Heart left ventricle (tissue), 16 donors: ENCODE measurements at regions not wholly inside any gene's neighbourhood (a gene's known extent, or its start where the extent isn't known, plus 50 kb on each side); places are given as distances from the start of the nearest gene placed in this dataset.

ENCODE experiments used
- ATAC-seq, 4 donors: fragments of 200-7000 bp; cut with Tn5 transposase; one replicate each; pipeline ENCODE4 v1.9.1; 2020 to 2022; ENCODE audit warnings: moderate library complexity in 4 of 4, mild to moderate bottlenecking in 3 of 4, moderate number of reproducible peaks in 1 of 4
- DNase-seq, 5 donors: peaks; one replicate each; pipeline ENCODE4 v3.0.0-alpha.2; 2020
- H3K27ac ChIP-seq, 12 donors: fragments of 200-600 bp; sonication (generic) in 4 of 12; one replicate each; pipeline versions ENCODE4 v1.5.0 to v1.8.0; 2016 to 2022; ENCODE audit warnings: mild to moderate bottlenecking in 2 of 12
- H3K27me3 ChIP-seq, 9 donors: fragments of 200-600 bp; sonication (generic) in 2 of 9; one replicate each; pipeline versions ENCODE4 v1.5.1 to v1.8.0; 2016 to 2022; ENCODE audit warnings: mild to moderate bottlenecking in 3 of 9
- H3K36me3 ChIP-seq, 9 donors: fragments of 200-600 bp; sonication (generic) in 2 of 9; one replicate each; pipeline versions ENCODE4 v1.5.0 to v1.8.0; 2018 to 2022; ENCODE audit warnings: mild to moderate bottlenecking in 2 of 9
- H3K4me1 ChIP-seq, 12 donors: fragments of 200-600 bp; sonication (generic) in 4 of 12; one replicate each; pipeline versions ENCODE4 v1.5.0 to v1.8.0; 2016 to 2022; ENCODE audit warnings: mild to moderate bottlenecking in 3 of 12
- H3K4me3 ChIP-seq, 12 donors: fragments of 200-600 bp; sonication (generic) in 4 of 12; one replicate each; pipeline versions ENCODE4 v1.5.0 to v1.8.0; 2017 to 2022; ENCODE audit warnings: mild to moderate bottlenecking in 9 of 12, moderate library complexity in 4 of 12
- H3K9me3 ChIP-seq, 12 donors: fragments of 200-600 bp; sonication (generic) in 4 of 12; one replicate each; pipeline versions ENCODE4 v1.5.0 to v1.8.0; 2016 to 2022; ENCODE audit warnings: mild to moderate bottlenecking in 1 of 12
- CTCF ChIP-seq, 12 donors: fragments of 200-600 bp; sonication (generic) in 4 of 12; IDR thresholded peaks; one replicate each; pipeline versions ENCODE4 v1.5.0 to v1.8.0; 2018 to 2022; ENCODE audit warnings: antibody characterized with exemption in 12 of 12, mild to moderate bottlenecking in 5 of 12
- POLR2A ChIP-seq, 2 donors: fragments of 450-650 bp; IDR thresholded peaks; one replicate each; pipeline ENCODE4 v1.6.1; 2017; ENCODE audit warnings: antibody characterized with exemption in 2 of 2, mild to moderate bottlenecking in 2 of 2, moderate library complexity in 2 of 2
- WGBS, 4 donors: extraction: QIAGEN DNeasy Blood & Tissue Kit in 2 of 4; methylation state at CpG; one replicate each; pipeline versions ENCODE4 v1.1.5 to v1.1.7; 2013 to 2018; 5-methylcytosine and 5-hydroxymethylcytosine counted together
- intact Hi-C, 10 donors: fragments of 100-400 bp; cut with DNase I; formaldehyde crosslinking; loops; one replicate each; pipeline versions ENCODE4 v1.11.1 to v1.14.2; 2022
- donor health status: ischemic (EF 13 %, LVEDD 7.1; RV severe dilation, severe dysfunction).
- donor health status: healthy with polysubstance abuse.
- donor health status: DM: no; HTN: yes; CAD: no.
- donor health status: DM: no; HTN: no; CAD: no.
- donor health status: ischemic (EF 25% LVEDD 6.9; RV normal size, moderate dysfunction).
- donor health status: ischemic (EF 25% LVEDD 5.7; RV mildly dilated, moderate dysfunction).
- donor health status: healthy.
- donor health status: DM: yes; HTN: yes; CAD: no.
- donor health status: ischemic (EF 35%, LVEDD 5.7; RV mildly dilated, moderate dysfunction).
- donor health status: nonischemic (EF 11% LVEDD 7.7; RV severe dilation, severe dysfunction).
- donor health status: DM: yes; HTN: yes; CAD: no.
- donor health status: PGD.
- donor health status: ischemic (EF 29% LVEDD 5.4; RV normal size, mild dysfunction).
- donor health status: nonischemic (EF 23%, LVEDD 6.1; RV moderate dilation, normal function).

- intact Hi-C loops: no loop called here
- peaks cover 0 to 29% (median 10%) of the 10 kb centered on the region in 12 donors for H3K4me1 ChIP-seq
- DNase-seq: no peak
- H3K9me3 ChIP-seq: peaks cover 0 to 18% (median 2%) of the 10 kb centered on the region in 12 donors
- peaks cover 0 to 8% (median 2%) of the 10 kb centered on the region in 9 donors for H3K27me3 ChIP-seq
- H3K4me3 ChIP-seq: no peak overlapping the region
- no peaks in the 10 kb centered on the region for H3K36me3 ChIP-seq
- no peak for ATAC-seq
- no peak overlapping the region for H3K27ac ChIP-seq
- WGBS, 4 donors: 91 to 93% (median 92%) methylated on average over 22 of the region's 22 CpGs
- TF ChIP-seq CTCF (IDR thresholded peaks at IDR 0.05) (no peak), POLR2A (IDR thresholded peaks at IDR 0.05) (no peak)
These were observed 64.6 kb downstream of the CPN2 start for GRCh38 chr3:194286375-194287146.

- WGBS, 4 donors: 95 to 98% (median 97%) methylated on average over 3 of the region's 3 CpGs
- no peak overlapping the region for H3K4me3 ChIP-seq
- ATAC-seq: no peak
- intact Hi-C loops: no loop called here
- H3K27ac ChIP-seq: no peak overlapping the region
- DNase-seq: no peak
- H3K4me1 ChIP-seq: peaks cover 0 to 29% (median 8%) of the 10 kb centered on the region in 12 donors
- H3K27me3 ChIP-seq: peaks cover 0 to 8% (median 0%) of the 10 kb centered on the region in 9 donors
- no peak for TF ChIP-seq POLR2A (IDR thresholded peaks at IDR 0.05)
- TF ChIP-seq CTCF (IDR thresholded peaks at IDR 0.05): no peak
- H3K36me3 ChIP-seq: no peaks in the 10 kb centered on the region
- peaks cover 0 to 21% (median 2%) of the 10 kb centered on the region in 12 donors for H3K9me3 ChIP-seq
These were observed 63.8 kb downstream of the CPN2 start for GRCh38 chr3:194287374-194287773.

- no peaks in the 10 kb centered on the region for H3K36me3 ChIP-seq
- intact Hi-C loops: no loop called here
- no peak overlapping the region for H3K4me3 ChIP-seq
- H3K4me1 ChIP-seq: peaks cover 0 to 21% (median 5%) of the 10 kb centered on the region in 12 donors
- no peak for DNase-seq
- 94 to 96% (median 95%) methylated on average over 5 of the region's 5 CpGs for WGBS, 4 donors
- no peak for ATAC-seq
- peaks cover 0 to 21% (median 2%) of the 10 kb centered on the region in 12 donors for H3K9me3 ChIP-seq
- H3K27me3 ChIP-seq: peaks cover 0 to 8% (median 0%) of the 10 kb centered on the region in 9 donors
- no peak for TF ChIP-seq POLR2A (IDR thresholded peaks at IDR 0.05)
- no peak for TF ChIP-seq CTCF (IDR thresholded peaks at IDR 0.05)
- no peak overlapping the region for H3K27ac ChIP-seq
These were observed 63.0 kb downstream of the CPN2 start for GRCh38 chr3:194287977-194288706.
